Erythroblast (primary cell): ENCODE measurements at regions not wholly inside any gene's neighbourhood (a gene's known extent, or its start where the extent isn't known, plus 50 kb on each side); places are given as distances from the start of the nearest gene placed in this dataset.
"Not testable (repeated sequence)": the region's sequence is repeated elsewhere in the genome, so short reads cannot be mapped to it uniquely, and the experiment has no call there.

ENCODE experiments used
- GATA1 ChIP-seq: IDR thresholded peaks from 2 replicates; pipeline ENCODE4 v1.6.1; 2011; ENCODE audit warnings: low read depth, mild to moderate bottlenecking, control low read depth, low read length, moderate library complexity
- POLR2A ChIP-seq: IDR thresholded peaks from 2 replicates; pipeline ENCODE4 v1.6.1; 2011; ENCODE audit warnings: mild to moderate bottlenecking, low read length

DNA sequence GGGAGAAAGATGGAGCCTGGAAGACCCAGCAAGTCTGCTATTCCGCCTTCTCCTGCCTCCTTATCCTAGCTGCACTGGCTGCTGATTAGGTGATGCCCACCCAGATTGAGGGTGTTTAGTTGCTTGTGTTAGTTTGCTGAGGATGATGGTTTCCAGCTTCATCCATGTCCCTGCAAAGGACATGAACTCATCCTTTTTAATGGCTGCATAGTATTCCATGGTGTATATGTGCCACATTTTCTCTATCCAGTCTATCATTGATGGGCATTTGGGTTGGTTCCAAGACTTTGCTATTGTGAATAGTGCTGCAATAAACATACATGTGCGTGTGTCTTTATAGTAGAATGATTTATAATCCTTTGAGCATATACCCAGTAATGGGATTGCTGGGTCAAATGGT, 131.7 kb downstream of the KCNA5 start:
- not testable (repeated sequence) for TF ChIP-seq POLR2A, GATA1
